ENCODE measurements at regions not wholly inside any gene's neighbourhood (a gene's known extent, or its start where the extent isn't known, plus 50 kb on each side); places are given as distances from the start of the nearest gene placed in this dataset.
"Not testable (repeated sequence)": the region's sequence is repeated elsewhere in the genome, so short reads cannot be mapped to it uniquely, and the experiment has no call there.

DNA sequence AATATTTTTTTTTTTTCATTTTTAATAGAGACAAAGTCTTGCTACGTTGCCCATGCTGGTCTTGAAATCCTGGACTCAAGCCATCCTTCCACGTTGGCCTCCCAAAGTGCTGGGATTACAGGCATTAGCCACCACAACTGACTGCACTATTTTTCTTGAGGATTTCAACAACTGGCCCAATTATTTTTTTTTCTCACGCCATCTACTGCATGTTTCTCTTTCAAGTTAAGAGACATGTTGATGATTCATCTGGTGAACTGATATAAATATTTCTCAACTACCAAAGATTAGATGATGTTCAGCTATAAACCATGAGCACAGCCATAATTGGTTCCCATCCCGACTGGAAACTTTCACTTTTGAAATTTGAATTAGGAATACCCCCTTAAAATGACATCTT lies 688.4 kb upstream of the SYT4 start:
- Histone ChIP-seq H3K9ac (ENCODE audit: low read length in 3 of 3) (no peak overlapping the region), H3K9me3 (ENCODE audit: control insufficient read depth in 2 of 3, insufficient read depth in 1 of 3, low read length in 3 of 3) (no peaks in the 10 kb centered on the region), H3K4me3 (ENCODE audit: low read length in 3 of 3) (no peak overlapping the region), H3K27me3 (ENCODE audit: control insufficient read depth, insufficient read depth, low read length) (no peaks in the 10 kb centered on the region), H3K4me1 (ENCODE audit: control insufficient read depth in 2 of 3, insufficient read depth in 2 of 3, low read depth in 1 of 3, low read length in 3 of 3) (no peaks in the 10 kb centered on the region), H3K27ac (ENCODE audit: low read depth in 2 of 2, low read length in 2 of 2) (no peak overlapping the region), H3K36me3 (ENCODE audit: control insufficient read depth in 2 of 3, insufficient read depth in 3 of 3, low read length in 3 of 3) (no peaks in the 10 kb centered on the region)
- TF ChIP-seq, protein P1, sequence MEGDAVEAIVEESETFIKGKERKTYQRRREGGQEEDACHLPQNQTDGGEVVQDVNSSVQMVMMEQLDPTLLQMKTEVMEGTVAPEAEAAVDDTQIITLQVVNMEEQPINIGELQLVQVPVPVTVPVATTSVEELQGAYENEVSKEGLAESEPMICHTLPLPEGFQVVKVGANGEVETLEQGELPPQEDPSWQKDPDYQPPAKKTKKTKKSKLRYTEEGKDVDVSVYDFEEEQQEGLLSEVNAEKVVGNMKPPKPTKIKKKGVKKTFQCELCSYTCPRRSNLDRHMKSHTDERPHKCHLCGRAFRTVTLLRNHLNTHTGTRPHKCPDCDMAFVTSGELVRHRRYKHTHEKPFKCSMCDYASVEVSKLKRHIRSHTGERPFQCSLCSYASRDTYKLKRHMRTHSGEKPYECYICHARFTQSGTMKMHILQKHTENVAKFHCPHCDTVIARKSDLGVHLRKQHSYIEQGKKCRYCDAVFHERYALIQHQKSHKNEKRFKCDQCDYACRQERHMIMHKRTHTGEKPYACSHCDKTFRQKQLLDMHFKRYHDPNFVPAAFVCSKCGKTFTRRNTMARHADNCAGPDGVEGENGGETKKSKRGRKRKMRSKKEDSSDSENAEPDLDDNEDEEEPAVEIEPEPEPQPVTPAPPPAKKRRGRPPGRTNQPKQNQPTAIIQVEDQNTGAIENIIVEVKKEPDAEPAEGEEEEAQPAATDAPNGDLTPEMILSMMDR (IDR thresholded peaks at IDR 0.05; ENCODE audit: borderline replicate concordance, extremely low read depth, insufficient read depth) = no peak
- intact Hi-C loops (cut with DNase I) = no loop called here
- no peak for DNase-seq
- no peak for FAIRE-seq

DNA sequence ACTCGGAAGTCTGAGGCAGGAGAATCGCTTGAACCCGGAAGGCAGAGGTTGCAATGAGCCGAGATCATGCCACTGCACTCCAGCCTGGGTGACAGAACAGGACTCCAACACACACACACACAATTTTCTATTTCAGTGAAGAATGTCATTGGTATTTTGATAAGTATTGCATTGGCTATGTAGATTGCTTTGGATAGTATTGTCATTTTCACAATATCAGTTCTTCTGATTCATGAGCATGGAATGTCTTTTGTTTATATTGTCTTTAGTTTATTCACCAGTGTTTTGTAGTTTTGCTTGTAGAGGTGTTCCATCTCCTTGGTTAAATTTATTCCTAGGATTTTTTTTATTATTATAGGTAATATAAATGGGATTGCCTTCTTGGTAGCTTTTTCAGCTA lies 693.4 kb upstream of the SYT4 start:
- Histone ChIP-seq H3K4me3 (ENCODE audit: low read length in 3 of 3) (no peak overlapping the region), H3K27me3 (ENCODE audit: control insufficient read depth, insufficient read depth, low read length) (no peaks in the 10 kb centered on the region), H3K9ac (ENCODE audit: low read length in 3 of 3) (no peak overlapping the region), H3K9me3 (ENCODE audit: control insufficient read depth in 2 of 3, insufficient read depth in 1 of 3, low read length in 3 of 3) (no peaks in the 10 kb centered on the region), H3K36me3 (ENCODE audit: control insufficient read depth in 2 of 3, insufficient read depth in 3 of 3, low read length in 3 of 3) (no peaks in the 10 kb centered on the region), H3K27ac (ENCODE audit: low read depth in 2 of 2, low read length in 2 of 2) (no peak overlapping the region), H3K4me1 (ENCODE audit: control insufficient read depth in 2 of 3, insufficient read depth in 2 of 3, low read depth in 1 of 3, low read length in 3 of 3) (no peaks in the 10 kb centered on the region)
- TF ChIP-seq, protein P1 (IDR thresholded peaks at IDR 0.05; ENCODE audit: borderline replicate concordance, extremely low read depth, insufficient read depth) = no peak
- DNase-seq (no peak), FAIRE-seq (no peak)
- intact Hi-C loops (cut with DNase I) = no loop called here

DNA sequence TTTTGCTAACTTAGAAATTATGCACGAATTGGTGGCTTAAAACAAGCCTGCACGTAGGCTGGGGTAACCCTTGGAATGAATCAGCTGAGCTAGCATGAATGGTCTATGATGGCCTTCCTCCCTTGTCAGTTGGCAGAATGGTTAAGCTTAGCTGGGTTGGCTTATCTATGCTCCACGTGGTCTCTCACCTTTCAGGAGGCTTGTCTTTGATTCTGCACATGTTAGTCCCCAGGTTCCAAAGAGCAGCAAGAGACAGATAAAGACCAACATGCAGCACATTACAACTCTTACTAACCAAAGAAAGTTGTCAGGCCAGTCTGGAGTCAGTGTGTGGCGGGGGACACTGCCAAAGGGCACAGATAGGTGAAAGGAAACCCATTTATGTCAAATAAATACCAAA lies 700.9 kb upstream of the SYT4 start:
- FAIRE-seq = no peak
- no peak for DNase-seq
- TF ChIP-seq, protein P1 (IDR thresholded peaks at IDR 0.05; ENCODE audit: borderline replicate concordance, extremely low read depth, insufficient read depth) = no peak
- Histone ChIP-seq H3K9ac (ENCODE audit: low read length in 3 of 3) (no peak overlapping the region), H3K27me3 (ENCODE audit: control insufficient read depth, insufficient read depth, low read length) (no peaks in the 10 kb centered on the region), H3K4me3 (ENCODE audit: low read length in 3 of 3) (no peak overlapping the region), H3K36me3 (ENCODE audit: control insufficient read depth in 2 of 3, insufficient read depth in 3 of 3, low read length in 3 of 3) (no peaks in the 10 kb centered on the region), H3K9me3 (ENCODE audit: control insufficient read depth in 2 of 3, insufficient read depth in 1 of 3, low read length in 3 of 3) (no peaks in the 10 kb centered on the region), H3K4me1 (ENCODE audit: control insufficient read depth in 2 of 3, insufficient read depth in 2 of 3, low read depth in 1 of 3, low read length in 3 of 3) (no peaks in the 10 kb centered on the region), H3K27ac (ENCODE audit: low read depth in 2 of 2, low read length in 2 of 2) (no peak overlapping the region)
- intact Hi-C loops (cut with DNase I) = no loop called here

DNA sequence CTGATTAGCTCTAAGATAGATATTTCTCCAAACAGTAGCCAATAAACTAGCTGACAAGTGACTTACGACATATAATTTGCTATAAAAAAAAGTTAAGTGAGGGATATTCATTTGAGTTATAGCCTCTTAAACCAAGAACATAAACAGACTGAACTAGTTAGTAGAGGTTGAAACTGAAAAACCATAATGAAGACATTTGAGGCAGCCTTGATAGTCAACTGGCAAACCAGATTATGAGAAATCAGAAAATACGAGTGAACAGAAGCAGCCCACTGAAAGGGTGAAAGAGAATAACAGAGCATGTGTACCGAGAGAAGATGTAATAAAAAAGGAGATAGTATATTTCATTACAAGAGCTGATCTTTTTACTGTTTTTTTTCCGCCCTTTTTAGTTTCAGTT lies 698.1 kb upstream of the SETBP1 start:
- no peak overlapping the region for H3K4me3 ChIP-seq (ENCODE audit: low read length in 3 of 3)
- TF ChIP-seq, protein P1 (IDR thresholded peaks at IDR 0.05; ENCODE audit: borderline replicate concordance, extremely low read depth, insufficient read depth) = no peak

DNA sequence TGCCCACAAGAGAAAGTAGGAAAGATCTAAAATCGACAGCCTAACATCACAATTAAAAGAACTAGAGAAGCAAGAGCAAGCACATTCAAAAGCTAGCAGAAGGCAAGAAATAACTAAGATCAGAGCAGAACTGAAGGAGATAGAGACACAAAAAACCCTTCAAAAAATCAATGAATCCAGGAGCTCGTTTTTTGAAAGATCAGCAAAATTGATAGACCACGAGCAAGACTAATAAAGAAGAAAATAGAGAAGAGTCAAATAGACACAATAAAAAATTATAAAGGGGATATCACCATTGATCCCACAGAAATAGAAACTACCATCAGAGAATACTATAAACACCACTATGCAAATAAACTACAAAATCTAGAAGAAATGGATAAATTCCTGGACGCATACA lies 693.6 kb upstream of the SETBP1 start:
- intact Hi-C loops (cut with DNase I) = not testable (repeated sequence)

More for the DNA sequence above, 698.1 kb upstream of the SETBP1 start:
- no peaks in the 10 kb centered on the region for H3K9me3 ChIP-seq (ENCODE audit: control insufficient read depth in 2 of 3, insufficient read depth in 1 of 3, low read length in 3 of 3)
- FAIRE-seq (no peak), DNase-seq (no peak)
- no peaks in the 10 kb centered on the region for H3K4me1 ChIP-seq (ENCODE audit: control insufficient read depth in 2 of 3, insufficient read depth in 2 of 3, low read depth in 1 of 3, low read length in 3 of 3)
- H3K27me3 ChIP-seq (ENCODE audit: control insufficient read depth, insufficient read depth, low read length) = no peaks in the 10 kb centered on the region
- no peak overlapping the region for H3K27ac ChIP-seq (ENCODE audit: low read depth in 2 of 2, low read length in 2 of 2)
- no peak overlapping the region for H3K9ac ChIP-seq (ENCODE audit: low read length in 3 of 3)
- intact Hi-C loops (cut with DNase I) = no loop called here
- H3K36me3 ChIP-seq (ENCODE audit: control insufficient read depth in 2 of 3, insufficient read depth in 3 of 3, low read length in 3 of 3) = no peaks in the 10 kb centered on the region

More for the DNA sequence above, 693.6 kb upstream of the SETBP1 start:
- not testable (repeated sequence) for H3K36me3 ChIP-seq (ENCODE audit: control insufficient read depth in 2 of 3, insufficient read depth in 3 of 3, low read length in 3 of 3); H3K4me1 ChIP-seq (ENCODE audit: control insufficient read depth in 2 of 3, insufficient read depth in 2 of 3, low read depth in 1 of 3, low read length in 3 of 3); H3K27ac ChIP-seq (ENCODE audit: low read depth in 2 of 2, low read length in 2 of 2); H3K4me3 ChIP-seq (ENCODE audit: low read length in 3 of 3); H3K9me3 ChIP-seq (ENCODE audit: control insufficient read depth in 2 of 3, insufficient read depth in 1 of 3, low read length in 3 of 3); FAIRE-seq; H3K27me3 ChIP-seq (ENCODE audit: control insufficient read depth, insufficient read depth, low read length); H3K9ac ChIP-seq (ENCODE audit: low read length in 3 of 3); DNase-seq

Measured in kidney (tissue), 13 donors.